NCI-H1417 (cell line): ENCODE measurements at regions not wholly inside any gene's neighbourhood (a gene's known extent, or its start where the extent isn't known, plus 50 kb on each side); places are given as distances from the start of the nearest gene placed in this dataset.

Experiments used
- DNase-seq, 3 experiments: peaks; one replicate each; lab custom pipeline; 2025; lab: John Stamatoyannopoulos, UW

- no peak for DNase-seq
Observed at GRCh38 chr2:63658176-63658968, 69.6 kb downstream of the MDH1 start.

GRCh38 chr2:63660060-63660459 lies 71.3 kb downstream of the MDH1 start:
- no peak for DNase-seq

GRCh38 chr2:63661076-63661475 lies 72.3 kb downstream of the MDH1 start:
- DNase-seq = no peak

GRCh38 chr2:63662028-63662804 lies 73.5 kb downstream of the MDH1 start:
- no peak for DNase-seq

- no peak for DNase-seq
Observed at GRCh38 chr2:63663013-63663864, 74.5 kb downstream of the MDH1 start.

GRCh38 chr2:63665091-63665490 lies 76.3 kb downstream of the MDH1 start:
- DNase-seq = no peak

GRCh38 chr2:63665846-63666475 lies 77.2 kb downstream of the MDH1 start:
- no peak for DNase-seq

- no peak for DNase-seq
Observed at GRCh38 chr2:63667132-63667700, 78.5 kb downstream of the MDH1 start.

- DNase-seq = no peak
Observed at GRCh38 chr2:63668000-63668399, 79.2 kb downstream of the MDH1 start.

GRCh38 chr2:63668466-63668865 lies 79.7 kb downstream of the MDH1 start:
- DNase-seq = no peak

GRCh38 chr2:63669596-63669995 lies 80.8 kb downstream of the MDH1 start:
- DNase-seq = no peak

- DNase-seq = no peak
Observed at GRCh38 chr2:63673865-63674533, 85.2 kb downstream of the MDH1 start.

GRCh38 chr2:63675026-63675425 lies 86.3 kb downstream of the MDH1 start:
- no peak for DNase-seq

GRCh38 chr2:63676135-63676534 lies 87.4 kb downstream of the MDH1 start:
- no peak for DNase-seq

- DNase-seq = no peak
Observed at GRCh38 chr2:63678085-63678484, 89.3 kb downstream of the MDH1 start.

- no peak for DNase-seq
Observed at GRCh38 chr2:63678551-63678950, 89.8 kb downstream of the MDH1 start.

- no peak for DNase-seq
Observed at GRCh38 chr2:63679252-63679855, 90.6 kb downstream of the MDH1 start.

GRCh38 chr2:63680455-63680854 lies 91.7 kb downstream of the MDH1 start:
- no peak for DNase-seq

- no peak for DNase-seq
Observed at GRCh38 chr2:63681896-63682295, 93.1 kb downstream of the MDH1 start.

GRCh38 chr2:63692002-63692606 lies 103.3 kb downstream of the MDH1 start:
- peak; percentile 25 to 75 (median 62) for DNase-seq
